ENCODE measurements at regions not wholly inside any gene's neighbourhood (a gene's known extent, or its start where the extent isn't known, plus 50 kb on each side); places are given as distances from the start of the nearest gene placed in this dataset.

- TF ChIP-seq POLR2A (IDR thresholded peaks at IDR 0.05) (no peak), CTCF (IDR thresholded peaks at IDR 0.05) (no peak), EP300 (IDR thresholded peaks at IDR 0.05) (no peak), POLR2AphosphoS5 (IDR thresholded peaks at IDR 0.05) (no peak)
Measured at GRCh38 chr13:84994582-84994981, 804.6 kb downstream of the SLITRK6 start.
